Endothelial cell of umbilical vein (primary cell): ENCODE measurements at regions not wholly inside any gene's neighbourhood (a gene's known extent, or its start where the extent isn't known, plus 50 kb on each side); places are given as distances from the start of the nearest gene placed in this dataset.

ENCODE experiments used
- BruUV-seq: library from RNA; stranded (reverse); fragments of 400-500 nt; replicated peaks from 2 replicates; lab custom pipeline; 2021; lab: Mats Ljungman, UMichigan
- CTCF ChIA-PET: fragments of 300-600, 350-600 bp; sonication (Branson Sonifier 250); formaldehyde crosslinking; loops from one replicate; lab custom pipeline; 2021; ENCODE audit warnings: antibody characterized with exemption, inconsistent platforms; lab: Charles Lee
- POLR2A ChIA-PET: fragments of 300-600, 350-600 bp; sonication (Branson Sonifier 250); formaldehyde crosslinking; loops from one replicate; lab custom pipeline; 2021; ENCODE audit warnings: antibody characterized with exemption, inconsistent platforms; lab: Charles Lee
- DNase-seq: peaks from one replicate; pipeline ENCODE4 v3.0.0-alpha.2; 2011; ENCODE audit warnings: low read depth, low spot score
- FAIRE-seq: peaks from 2 replicates; lab custom pipeline; 2011; peaks lifted over from hg19 to GRCh38; lab: Jason Lieb, UNC
- H2AFZ ChIP-seq: 2 replicates; pipeline ENCODE4 v1.6.0; 2012; ENCODE audit warnings: low read depth, low read length, control low read depth, inconsistent platforms
- H3K27ac ChIP-seq: 2 replicates; pipeline ENCODE4 v1.5.1; 2011; ENCODE audit warnings: low read depth, mild to moderate bottlenecking, control low read depth, low read length, moderate library complexity; ENCODE audit not compliant: insufficient read depth
- H3K27me3 ChIP-seq, 2 experiments: 2 replicates each; pipeline versions ENCODE4 v1.6.0 to v1.6.1; 2011; ENCODE audit warnings: low read length in 2 of 2, mixed read lengths in 1 of 2; ENCODE audit not compliant: control insufficient read depth in 2 of 2, insufficient read depth in 2 of 2
- H3K36me3 ChIP-seq, 2 experiments: 2 replicates in 1 of 2; 3 replicates in 1 of 2; pipeline ENCODE4 v1.5.1; 2011; ENCODE audit warnings: low read length in 2 of 2, mild to moderate bottlenecking in 1 of 2, moderate library complexity in 1 of 2; ENCODE audit not compliant: control insufficient read depth in 2 of 2, insufficient read depth in 2 of 2; ENCODE audit errors: extremely low read depth in 1 of 2
- H3K4me1 ChIP-seq: 3 replicates; pipeline ENCODE4 v1.5.1; 2011; ENCODE audit warnings: mild to moderate bottlenecking, low read length; ENCODE audit not compliant: control insufficient read depth, insufficient read depth; ENCODE audit errors: extremely low read depth
- H3K4me2 ChIP-seq: 2 replicates; pipeline ENCODE4 v1.6.1; 2011; ENCODE audit warnings: low read length, control low read depth, mixed read lengths; ENCODE audit not compliant: insufficient read depth
- H3K4me3 ChIP-seq, 3 experiments: fragments of 200-600 bp in 1 of 3; sonication (generic), shearing (Covaris generic) in 1 of 3; replicated peaks in 1 of 3; 2 replicates each; pipeline ENCODE4 v1.5.1; 2011 to 2016; ENCODE audit warnings: control low read depth in 3 of 3, low read length in 3 of 3, mild to moderate bottlenecking in 2 of 3, inconsistent platforms in 1 of 3, low read depth in 1 of 3, moderate library complexity in 1 of 3; ENCODE audit not compliant: insufficient read depth in 1 of 3
- H3K79me2 ChIP-seq: 2 replicates; pipeline ENCODE4 v1.6.0; 2012; ENCODE audit warnings: low read length, inconsistent platforms; ENCODE audit not compliant: control insufficient read depth, insufficient read depth
- H3K9ac ChIP-seq: replicated peaks from 2 replicates; pipeline ENCODE3; 2011; ENCODE audit warnings: low read length, control low read depth; ENCODE audit not compliant: insufficient read depth; ENCODE audit errors: extremely low read depth
- H3K9me1 ChIP-seq: replicated peaks from 3 replicates; pipeline ENCODE4 v1.6.0; 2011; ENCODE audit warnings: mild to moderate bottlenecking, low read length; ENCODE audit not compliant: control insufficient read depth, insufficient read depth; ENCODE audit errors: extremely low read depth
- H3K9me3 ChIP-seq: replicated peaks from 2 replicates; pipeline ENCODE4 v1.5.1; 2012; ENCODE audit warnings: low read length, inconsistent platforms; ENCODE audit not compliant: control insufficient read depth, insufficient read depth
- H4K20me1 ChIP-seq: replicated peaks from 2 replicates; pipeline ENCODE3; 2011; ENCODE audit warnings: mild to moderate bottlenecking, low read length; ENCODE audit not compliant: control insufficient read depth, insufficient read depth; ENCODE audit errors: extremely low read depth
- CTCF ChIP-seq, 2 donors: IDR thresholded peaks; 1 replicate in 1 of 2; 2 replicates in 1 of 2; pipeline ENCODE4 v1.5.1; 2011; ENCODE audit warnings: low read length in 2 of 2, mild to moderate bottlenecking in 2 of 2, moderate library complexity in 2 of 2, control low read depth in 1 of 2, inconsistent platforms in 1 of 2, low read depth in 1 of 2; ENCODE audit not compliant: insufficient read depth in 1 of 2; ENCODE audit errors: extremely low read depth in 1 of 2
- EZH2 ChIP-seq: IDR thresholded peaks from 2 replicates; pipeline ENCODE4 v1.6.1; 2012; ENCODE audit warnings: borderline replicate concordance, low read depth, mild to moderate bottlenecking, moderate library complexity, low read length, inconsistent platforms; ENCODE audit not compliant: severe bottlenecking
- FOS ChIP-seq: IDR thresholded peaks from 2 replicates; pipeline ENCODE4 v1.6.1; 2011; ENCODE audit warnings: mild to moderate bottlenecking, low read length, moderate library complexity, borderline replicate concordance; ENCODE audit not compliant: insufficient read depth
- GATA2 ChIP-seq: IDR thresholded peaks from 2 replicates; pipeline ENCODE4 v1.7.0; 2011; ENCODE audit warnings: low read depth, mild to moderate bottlenecking, moderate library complexity, mixed read lengths, low read length; ENCODE audit not compliant: insufficient read length, insufficient read depth
- JUN ChIP-seq: IDR thresholded peaks from 2 replicates; pipeline ENCODE4 v1.6.1; 2011; ENCODE audit warnings: borderline replicate concordance, low read depth; ENCODE audit not compliant: insufficient read length, insufficient read depth
- MAX ChIP-seq: IDR thresholded peaks from 2 replicates; pipeline ENCODE4 v1.6.1; 2011; ENCODE audit not compliant: insufficient read depth, insufficient read length
- MYC ChIP-seq: IDR thresholded peaks from one replicate; pipeline ENCODE4 v1.6.1; 2011; ENCODE audit warnings: mild to moderate bottlenecking, low read depth, low read length
- POLR2A ChIP-seq: IDR thresholded peaks from 2 replicates; pipeline ENCODE4 v1.6.1; 2012; ENCODE audit warnings: low read depth, mild to moderate bottlenecking, control low read depth, low read length
- POLR2AphosphoS5 ChIP-seq: IDR thresholded peaks from 2 replicates; pipeline ENCODE4 v1.6.1; 2012; ENCODE audit warnings: low read depth, mild to moderate bottlenecking, control low read depth, low read length, moderate library complexity; ENCODE audit not compliant: insufficient read depth
- dilution Hi-C: fragments of 300-500 bp; cut with MboI; formaldehyde crosslinking; loops from one replicate; pipeline ENCODE4 v1.15.0; 2019; ENCODE audit warnings: low sequenced_read_pairs; ENCODE audit not compliant: extremely low pct_ligation_motif_present
- intact Hi-C: fragments of 100-400 bp; cut with micrococcal nuclease; formaldehyde crosslinking; loops from one replicate; pipeline ENCODE4 v1.10.0; 2022

DNA sequence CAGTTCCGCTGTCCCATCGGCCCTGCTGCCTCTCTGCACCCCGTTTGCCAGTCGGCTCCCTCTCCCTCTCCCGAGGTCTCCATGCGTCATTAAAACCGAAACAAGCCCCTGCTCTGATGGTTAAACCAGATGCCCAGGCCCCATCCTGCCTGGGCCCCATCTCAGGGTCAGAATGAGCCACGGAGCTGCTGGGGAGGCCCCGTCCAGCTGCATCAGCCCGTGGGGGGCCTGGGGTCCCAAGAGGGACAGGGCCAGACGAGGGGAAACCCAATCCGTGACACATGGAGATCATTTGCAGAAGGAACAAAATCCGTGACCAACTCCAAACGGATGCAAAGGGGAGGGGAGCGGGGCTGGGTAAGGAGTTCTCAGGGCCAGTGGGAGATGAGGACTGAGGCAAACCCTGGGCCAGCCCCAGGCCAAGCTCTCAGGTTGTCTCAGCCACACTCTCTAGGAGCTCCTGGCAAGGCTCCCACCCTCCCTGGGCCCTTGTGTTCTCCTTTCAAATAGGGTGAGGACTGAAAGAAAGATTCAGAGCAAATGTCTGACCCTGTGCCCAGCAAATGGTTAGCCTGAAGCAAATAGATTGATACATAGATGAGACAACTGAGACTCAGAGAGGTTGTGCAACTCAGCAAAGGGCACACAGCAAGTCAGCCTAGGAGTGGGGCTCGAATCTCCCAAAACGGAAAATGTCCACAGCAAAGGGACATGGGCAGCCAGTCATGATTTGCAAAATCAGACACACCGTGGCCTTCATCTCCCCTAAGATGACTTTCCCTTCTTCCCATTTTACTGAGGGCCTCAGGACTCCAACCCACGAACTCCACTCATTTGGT, 162.1 kb downstream of the MN1 start:
- Histone ChIP-seq H3K79me2 (no peaks in the 10 kb centered on the region), H3K9ac (no peak overlapping the region), H2AFZ (no peak overlapping the region), H3K9me3 (no peaks in the 10 kb centered on the region), H3K4me2 (no peak overlapping the region), H3K36me3 (no peaks in the 10 kb centered on the region), H3K27ac (no peak overlapping the region), H4K20me1 (no peaks in the 10 kb centered on the region), H3K27me3 (peaks cover 5 to 6% of the 10 kb centered on the region in 2 experiments), H3K4me1 (no peaks in the 10 kb centered on the region), H3K4me3 (no peak overlapping the region), H3K9me1 (no peaks in the 10 kb centered on the region)
- FAIRE-seq, result no peak
- intact Hi-C loops, result no loop called here
- BruUV-seq, result no TSS peak
- dilution Hi-C loops, result no loop called here
- ChIA-PET CTCF (no interaction called here), POLR2A (no interaction called here)
- no peak for TF ChIP-seq JUN
- TF ChIP-seq EZH2, result no peak
- TF ChIP-seq MYC, result no peak
- TF ChIP-seq POLR2A, result no peak
- TF ChIP-seq POLR2AphosphoS5, result no peak
- TF ChIP-seq GATA2, result no peak
- no peak for TF ChIP-seq CTCF (IDR thresholded peaks at IDR 0.05; ENCODE audit: extremely low read depth in 1 of 2, insufficient read depth in 1 of 2, low read depth in 1 of 2, low read length in 2 of 2)
- no peak for TF ChIP-seq FOS
- TF ChIP-seq MAX, result no peak
- no peak for DNase-seq
